Activated T-helper 1 cell treated with anti-CD3 and anti-CD28 coated beads, Interleukin-2, amount 50 U/mL, for 16 hours (primary cell): ENCODE measurements at regions not wholly inside any gene's neighbourhood (a gene's known extent, or its start where the extent isn't known, plus 50 kb on each side); places are given as distances from the start of the nearest gene placed in this dataset.
"Not testable (repeated sequence)": the region's sequence is repeated elsewhere in the genome, so short reads cannot be mapped to it uniquely, and the experiment has no call there.

Experiments used
- DNase-seq, 2 donors: peaks; one replicate each; pipeline ENCODE4 v3.0.0-alpha.2; 2020; ENCODE audit warnings: low read depth in 1 of 2, low spot score in 1 of 2

- no peak for DNase-seq
Observed at GRCh38 chr13:26896986-26897668, 136.5 kb upstream of the GPR12 start.

- no peak for DNase-seq
Observed at GRCh38 chr13:26895808-26896466, 135.4 kb upstream of the GPR12 start.

DNA sequence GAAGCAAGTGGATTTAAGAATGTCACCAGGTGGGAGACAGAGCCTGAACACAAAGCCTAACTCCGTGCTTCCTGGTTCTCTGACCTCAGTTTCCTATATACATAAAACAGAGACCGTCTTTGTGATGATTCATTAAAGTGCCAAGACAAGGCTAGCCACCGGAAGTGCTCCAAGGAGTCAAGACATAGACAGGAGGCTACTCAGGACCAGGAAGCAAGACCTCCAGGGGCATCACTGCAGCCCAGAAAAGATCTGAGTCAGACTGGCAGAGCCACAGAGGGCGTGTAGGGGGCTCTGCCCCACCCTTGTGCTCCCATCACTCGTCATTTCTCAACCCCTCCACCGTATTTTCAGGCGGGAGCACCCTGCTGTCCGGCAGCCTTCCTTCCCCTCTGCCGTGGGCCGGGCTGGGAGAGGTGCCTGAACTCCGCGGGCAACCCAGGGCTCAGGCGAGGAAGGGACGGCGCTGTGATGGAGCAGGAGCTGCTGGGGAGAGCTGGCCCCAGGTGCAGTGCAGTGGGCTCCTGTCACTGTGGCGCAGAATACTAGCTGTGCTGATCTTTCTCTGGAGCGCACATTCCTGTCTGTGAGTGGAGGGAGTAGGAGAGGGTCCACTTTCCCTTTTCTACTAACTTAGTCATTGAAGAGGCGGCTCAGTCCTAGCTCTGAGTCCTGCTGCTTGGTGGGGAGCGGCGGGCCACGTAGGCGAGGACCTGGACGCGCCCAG, 134.7 kb upstream of the GPR12 start:
- no peak for DNase-seq

DNA sequence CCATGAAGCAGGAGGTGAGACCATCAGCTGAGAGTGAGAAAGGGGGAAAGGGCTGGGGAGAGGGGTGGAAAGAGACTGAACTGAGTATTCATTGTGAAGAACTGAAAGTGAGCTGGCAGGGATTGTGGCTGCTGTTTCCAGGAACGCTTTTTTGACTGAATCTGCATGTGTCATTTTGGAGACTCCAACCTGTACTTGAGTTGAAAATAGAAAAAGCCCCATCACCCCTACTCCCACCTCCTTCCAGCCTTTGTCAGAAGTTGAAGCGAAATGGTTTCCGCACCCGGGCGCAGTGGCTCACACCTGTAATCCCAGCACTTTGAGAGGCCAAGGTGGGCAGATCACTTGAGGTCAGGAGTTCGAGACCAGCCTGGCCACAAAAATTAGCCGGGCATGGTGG, 128.0 kb upstream of the GPR12 start:
- DNase-seq: no peak

GRCh38 chr13:26887594-26887993, 127.0 kb upstream of the GPR12 start:
- DNase-seq: no peak

GRCh38 chr13:26883613-26884257, 123.1 kb upstream of the GPR12 start:
- DNase-seq: no peak

- no peak for DNase-seq
Observed at GRCh38 chr13:26882731-26883130, 122.1 kb upstream of the GPR12 start.

- DNase-seq: no peak
Observed at GRCh38 chr13:26881154-26881553, 120.6 kb upstream of the GPR12 start.

DNA sequence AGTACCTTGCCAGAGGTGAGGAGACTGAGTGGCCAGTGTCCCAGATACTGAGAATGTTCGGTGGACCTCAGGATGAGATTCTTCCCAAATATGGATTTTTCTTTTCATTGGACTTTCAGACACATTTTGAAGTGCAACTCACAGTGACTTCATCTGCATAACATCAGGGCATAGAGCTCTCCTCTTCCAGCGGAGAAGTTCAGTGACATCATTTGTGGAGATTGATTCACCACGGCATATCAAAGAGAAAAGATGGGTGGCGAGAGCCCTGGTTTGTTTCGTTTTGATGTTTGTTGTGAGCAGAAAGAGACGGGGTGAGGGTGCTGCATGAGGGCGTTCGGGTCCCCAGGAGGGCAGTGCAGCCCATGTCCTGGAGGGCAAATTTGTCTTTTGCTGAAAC, 120.1 kb upstream of the GPR12 start:
- DNase-seq: no peak

- DNase-seq: no peak
Observed at GRCh38 chr13:26878438-26878837, 117.9 kb upstream of the GPR12 start.

DNA sequence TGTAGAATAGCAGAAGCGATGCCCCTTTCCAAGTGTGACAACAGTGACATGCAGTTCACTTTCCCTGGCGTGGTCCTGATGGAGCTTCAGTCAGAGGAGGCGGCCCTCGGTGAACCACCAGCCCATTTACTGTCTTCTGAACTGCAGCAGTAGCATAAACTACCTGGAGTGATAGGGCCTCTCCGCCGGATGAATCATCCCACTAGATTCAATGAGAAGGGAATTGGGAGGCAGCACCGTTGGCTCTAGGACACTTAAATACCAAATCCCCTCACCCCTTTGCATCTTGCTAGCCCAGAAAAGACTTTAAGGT, 112.8 kb upstream of the GPR12 start:
- no peak for DNase-seq

DNA sequence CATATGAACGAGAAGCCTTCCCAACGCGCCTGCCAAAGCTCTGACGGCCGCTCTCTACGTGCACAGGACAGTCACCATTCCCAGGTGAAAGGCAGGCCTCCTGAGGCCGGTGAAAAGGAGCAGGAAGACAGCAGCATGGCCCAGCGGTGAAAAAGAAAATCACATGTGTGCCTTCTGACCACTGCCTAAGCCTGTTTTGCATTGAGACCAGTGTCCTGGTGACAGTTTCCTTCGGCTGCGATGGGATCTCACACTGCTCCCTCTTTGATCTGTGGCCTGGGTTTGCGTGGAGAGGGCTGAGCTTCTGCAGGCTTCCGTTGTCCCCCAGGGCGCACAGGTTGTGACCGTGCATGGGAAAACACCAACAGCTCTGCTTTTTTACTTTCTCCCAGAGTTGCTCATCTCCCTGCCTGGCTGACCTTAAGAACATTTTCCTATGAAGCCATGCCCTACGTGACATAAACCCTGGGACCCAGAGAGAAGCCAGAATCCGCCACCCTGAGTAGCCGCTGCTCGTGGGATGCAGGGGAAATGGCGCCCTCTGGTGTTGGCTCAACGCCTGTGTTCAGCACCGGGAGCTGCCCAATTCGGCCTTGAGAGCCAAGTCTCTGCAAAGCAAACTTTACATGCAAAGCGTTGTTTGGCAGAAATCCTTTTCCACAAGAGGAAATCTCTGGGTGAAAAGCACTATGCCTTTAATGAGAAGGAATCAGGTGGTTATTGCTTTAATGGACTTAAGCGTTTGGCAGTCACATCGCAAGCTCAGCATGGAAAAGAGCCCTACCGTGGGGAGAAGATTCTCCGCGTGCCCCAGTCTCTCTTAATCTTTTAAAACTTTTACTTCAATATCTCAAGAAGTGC, 112.2 kb upstream of the GPR12 start:
- DNase-seq: peak in 1 of 2 donors; percentile 7

DNA sequence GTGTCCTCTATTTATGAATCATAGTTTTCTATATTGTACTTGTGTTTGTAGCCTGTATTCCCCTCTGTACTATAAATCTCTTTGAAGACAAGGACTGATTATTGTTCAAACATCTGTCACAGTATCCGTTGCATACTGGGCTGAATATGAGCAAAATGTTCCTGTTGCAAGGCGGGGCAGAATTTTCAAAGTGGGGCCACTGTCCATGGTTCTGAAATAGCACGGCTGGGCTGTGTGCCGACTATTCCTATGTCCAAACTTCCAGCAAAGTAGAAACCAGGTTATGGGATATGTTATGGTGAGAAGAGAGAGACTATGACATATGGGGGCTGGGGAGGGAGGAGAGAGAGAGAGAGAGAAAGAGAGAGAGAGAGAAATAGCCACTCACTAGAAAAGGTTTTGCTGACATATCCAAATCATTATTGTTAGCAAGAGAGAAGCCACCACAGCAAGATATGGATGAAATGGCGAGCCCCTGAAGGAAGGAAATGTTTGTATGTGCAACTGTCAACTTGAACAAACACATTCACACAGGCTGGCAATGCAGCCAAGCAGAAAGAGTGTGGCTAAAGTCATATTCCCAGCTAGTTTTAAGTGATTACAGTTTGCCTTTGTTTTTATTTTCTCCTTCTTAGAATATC, 107.0 kb upstream of the GPR12 start:
- DNase-seq: no peak

DNA sequence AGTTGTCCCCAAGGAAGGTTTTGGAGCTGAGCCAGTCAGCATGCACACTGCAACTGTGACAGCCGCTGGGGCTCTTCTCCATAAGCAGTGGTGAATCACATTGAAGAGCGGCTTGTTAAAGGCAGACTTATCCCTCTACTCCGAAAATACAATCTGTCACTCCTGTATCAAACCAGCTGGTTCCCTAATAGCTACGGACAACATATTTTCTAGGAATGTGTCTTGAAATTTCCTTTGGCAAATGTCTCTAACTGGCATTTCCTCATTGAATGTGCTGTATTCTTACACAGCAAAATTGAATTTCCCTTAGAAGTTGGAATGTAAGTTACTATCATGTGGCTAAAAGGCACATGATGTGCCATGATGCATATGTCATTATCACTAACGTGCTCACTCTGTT, 104.0 kb upstream of the GPR12 start:
- no peak for DNase-seq

- no peak for DNase-seq
Observed at GRCh38 chr13:26861941-26862340, 101.4 kb upstream of the GPR12 start.

GRCh38 chr13:26855921-26856320, 95.3 kb upstream of the GPR12 start:
- DNase-seq: no peak

DNA sequence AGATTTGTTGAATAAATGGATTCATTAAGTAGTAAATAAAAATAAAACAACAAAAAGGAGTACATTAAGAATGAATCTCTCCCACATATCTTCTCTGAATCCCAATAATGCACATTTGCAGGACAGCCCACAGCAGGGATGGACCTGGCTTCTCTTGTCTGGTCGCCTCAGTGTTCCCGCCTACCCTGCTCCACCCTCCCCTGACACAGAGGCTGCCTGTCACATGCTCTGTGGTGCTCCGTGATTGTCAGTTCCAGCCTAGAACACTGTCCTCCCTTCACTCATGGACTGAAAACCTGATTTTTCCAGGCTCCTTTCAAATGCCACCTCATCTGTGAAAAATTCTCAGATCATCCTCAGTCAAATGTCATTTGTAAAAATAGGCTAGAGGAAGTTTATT, 94.5 kb upstream of the GPR12 start:
- DNase-seq: no peak

- DNase-seq: no peak
Observed at GRCh38 chr13:26853323-26853722, 92.7 kb upstream of the GPR12 start.

DNA sequence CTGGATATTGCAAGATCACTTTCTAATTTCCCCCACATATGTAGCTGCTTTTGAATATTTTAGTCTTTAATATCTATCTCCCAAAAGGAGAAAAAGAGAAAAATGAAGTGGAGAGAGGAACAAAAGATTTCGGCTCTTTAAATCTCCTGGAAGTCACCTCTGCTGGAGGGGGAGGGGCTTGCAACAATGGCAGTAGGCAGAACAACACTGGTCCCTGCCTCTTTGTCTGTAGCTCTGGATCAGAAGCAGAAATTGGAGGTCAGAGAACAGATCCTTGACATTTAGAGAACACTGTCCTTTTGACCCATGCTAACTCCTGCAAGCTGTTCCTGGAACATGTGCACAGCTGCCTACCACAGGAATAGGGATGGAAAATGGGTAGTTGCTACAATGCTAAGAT, 86.7 kb upstream of the GPR12 start:
- no peak for DNase-seq

DNA sequence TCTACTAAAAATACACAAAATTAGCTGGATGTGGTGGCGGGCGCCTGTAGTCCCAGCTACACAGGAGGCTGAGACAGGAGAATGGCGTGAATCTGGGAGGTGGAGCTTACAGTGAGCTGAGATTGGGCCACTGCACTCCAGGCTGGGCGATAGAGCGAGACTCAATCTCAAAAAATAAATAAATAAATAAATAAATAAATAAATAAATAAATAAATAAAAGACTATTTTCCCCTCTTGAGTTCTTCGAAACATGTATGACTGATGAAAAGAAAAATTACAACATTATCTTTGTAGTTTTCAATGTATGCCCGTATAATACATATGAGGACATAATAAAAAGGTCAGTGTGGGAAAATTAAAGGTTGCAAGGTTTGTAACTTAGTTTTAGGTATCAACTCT, 84.5 kb upstream of the GPR12 start:
- DNase-seq: not testable (repeated sequence)

DNA sequence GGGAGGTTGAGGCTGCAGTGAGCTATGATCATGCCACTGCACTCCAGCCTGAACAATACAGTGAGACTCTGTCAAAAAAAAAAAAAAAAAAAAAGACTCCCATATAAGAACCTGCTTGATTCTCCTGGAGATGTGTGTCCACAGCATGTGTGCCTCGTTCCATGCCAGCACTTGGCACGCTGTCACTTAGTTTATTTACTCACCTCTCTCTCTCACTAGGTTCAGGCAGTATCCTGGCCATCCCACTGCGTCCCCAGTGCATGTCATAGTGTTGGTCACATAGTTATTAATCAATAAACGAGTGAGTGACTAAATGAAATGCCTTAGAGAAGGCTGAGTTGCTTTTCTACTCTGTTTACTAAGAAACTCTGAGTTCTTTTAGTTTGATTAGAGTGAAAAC, 79.1 kb upstream of the GPR12 start:
- DNase-seq: no peak
